PC-9 (cell line): ENCODE measurements at regions not wholly inside any gene's neighbourhood (a gene's known extent, or its start where the extent isn't known, plus 50 kb on each side); places are given as distances from the start of the nearest gene placed in this dataset.

ENCODE experiments used
- BruUV-seq: library from RNA; stranded (reverse); fragments of 400-500 nt; replicated peaks from 2 replicates; lab custom pipeline; 2021; lab: Mats Ljungman, UMichigan
- CTCF ChIA-PET: fragments of 300-600 bp; sonication (Branson Sonifier 250); formaldehyde crosslinking; loops from one replicate; lab custom pipeline; 2022; ENCODE audit warnings: antibody characterized with exemption; lab: Charles Lee
- POLR2A ChIA-PET: fragments of 300-600 bp; sonication (Branson Sonifier 250); formaldehyde crosslinking; loops from one replicate; lab custom pipeline; 2022; ENCODE audit warnings: antibody characterized with exemption; ENCODE audit not compliant: unreplicated experiment; lab: Charles Lee
- DNase-seq, 2 experiments: peaks; one replicate each; pipeline versions ENCODE4 v3.0.0 to v3.0.0-alpha.2; 2015 to 2022; ENCODE audit warnings: mixed read lengths in 1 of 2
- H2AFZ ChIP-seq: fragments of 200-600 bp; sonication (generic); 2 replicates; pipeline ENCODE4 v1.8.1; 2017; ENCODE audit warnings: antibody characterized with exemption
- H3F3A ChIP-seq: fragments of 200-600 bp; sonication (generic); 2 replicates; pipeline ENCODE4 v1.8.1; 2017; ENCODE audit warnings: antibody characterized with exemption, mild to moderate bottlenecking, low read depth; ENCODE audit not compliant: insufficient read depth
- H3K27ac ChIP-seq: fragments of 200-600 bp; sonication (generic); 2 replicates; pipeline ENCODE4 v1.6.1; 2016; ENCODE audit warnings: mixed run types
- H3K27me3 ChIP-seq: fragments of 200-600 bp; sonication (generic); 2 replicates; pipeline ENCODE4 v1.6.1; 2016; ENCODE audit warnings: low read depth, mixed run types; ENCODE audit not compliant: insufficient read depth
- H3K36me3 ChIP-seq: fragments of 200-600 bp; sonication (generic); 2 replicates; pipeline ENCODE4 v1.6.1; 2016; ENCODE audit warnings: low read depth, mixed run types
- H3K4me1 ChIP-seq: fragments of 200-600 bp; sonication (generic); replicated peaks from 2 replicates; pipeline ENCODE4 v1.6.1; 2016; ENCODE audit warnings: mixed run types; ENCODE audit not compliant: insufficient read depth
- H3K4me2 ChIP-seq: fragments of 200-600 bp; sonication (generic); 2 replicates; pipeline ENCODE4 v1.6.1; 2017; ENCODE audit warnings: mixed run types
- H3K4me3 ChIP-seq: fragments of 200-600 bp; sonication (generic); 2 replicates; pipeline ENCODE4 v1.6.1; 2016; ENCODE audit warnings: mixed run types
- H3K79me2 ChIP-seq: fragments of 200-600 bp; sonication (generic); 2 replicates; pipeline ENCODE4 v1.6.1; 2017; ENCODE audit warnings: low read depth, mixed run types
- H3K9me2 ChIP-seq: fragments of 200-600 bp; sonication (generic); 2 replicates; pipeline ENCODE4 v1.8.1; 2017; ENCODE audit warnings: mild to moderate bottlenecking; ENCODE audit not compliant: insufficient read depth
- H3K9me3 ChIP-seq: fragments of 200-600 bp; sonication (generic); 2 replicates; pipeline ENCODE4 v1.8.1; 2016; ENCODE audit warnings: low read depth; ENCODE audit not compliant: insufficient read depth
- H4K20me1 ChIP-seq: fragments of 200-600 bp; sonication (generic); 2 replicates; pipeline ENCODE4 v1.8.1; 2017; ENCODE audit not compliant: insufficient read depth
- CTCF ChIP-seq: fragments of 200-600 bp; sonication (generic); conservative IDR thresholded peaks from 2 replicates; pipeline ENCODE4 v1.6.1; 2017; ENCODE audit warnings: mixed run types, antibody characterized with exemption, mild to moderate bottlenecking, moderate library complexity
- EZH2 ChIP-seq: fragments of 200-600 bp; sonication (generic); IDR thresholded peaks from 2 replicates; pipeline ENCODE4 v1.8.0; 2017; ENCODE audit warnings: antibody characterized with exemption, low read depth
- intact Hi-C: fragments of 100-400 bp; cut with micrococcal nuclease; formaldehyde crosslinking; loops from one replicate; pipeline ENCODE4 v1.10.0; 2022; ENCODE audit not compliant: unreplicated experiment

GRCh38 chr3:78285032-78285728, 1245.3 kb downstream of the ROBO2 start:
- Histone ChIP-seq H4K20me1 (no peaks in the 10 kb centered on the region), H3K4me2 (no peak overlapping the region), H3F3A (no peaks in the 10 kb centered on the region), H2AFZ (no peak overlapping the region), H3K9me2 (no peaks in the 10 kb centered on the region), H3K79me2 (no peaks in the 10 kb centered on the region), H3K36me3 (no peaks in the 10 kb centered on the region), H3K9me3 (no peaks in the 10 kb centered on the region), H3K27ac (no peak overlapping the region), H3K4me1 (no peaks in the 10 kb centered on the region), H3K4me3 (no peak overlapping the region), H3K27me3 (no peaks in the 10 kb centered on the region)
- ChIA-PET POLR2A (no interaction called here), CTCF (no interaction called here)
- no peak for TF ChIP-seq EZH2
- TF ChIP-seq CTCF = no peak
- BruUV-seq = no TSS peak
- DNase-seq = no peak
- intact Hi-C loops = no loop called here

GRCh38 chr3:78287085-78287484, 1247.2 kb downstream of the ROBO2 start:
- H3K27me3 ChIP-seq = no peaks in the 10 kb centered on the region
- no peak for DNase-seq
- BruUV-seq = no TSS peak
- ChIA-PET CTCF (no interaction called here), POLR2A (no interaction called here)
- no peaks in the 10 kb centered on the region for H3K36me3 ChIP-seq
- intact Hi-C loops = no loop called here
- H3K4me2 ChIP-seq = no peak overlapping the region
- TF ChIP-seq EZH2 (no peak), CTCF (no peak)
- H3K79me2 ChIP-seq = no peaks in the 10 kb centered on the region
- no peaks in the 10 kb centered on the region for H3K4me1 ChIP-seq
- no peaks in the 10 kb centered on the region for H3K9me2 ChIP-seq
- H3K27ac ChIP-seq = no peak overlapping the region
- no peaks in the 10 kb centered on the region for H3F3A ChIP-seq
- no peaks in the 10 kb centered on the region for H4K20me1 ChIP-seq
- H3K4me3 ChIP-seq = no peak overlapping the region
- H2AFZ ChIP-seq = no peak overlapping the region
- H3K9me3 ChIP-seq = no peaks in the 10 kb centered on the region

GRCh38 chr3:78293284-78293683, 1253.4 kb downstream of the ROBO2 start:
- DNase-seq = no peak
- H3K27ac ChIP-seq = no peak overlapping the region
- H3K9me3 ChIP-seq = no peaks in the 10 kb centered on the region
- H3K27me3 ChIP-seq = no peaks in the 10 kb centered on the region
- no peaks in the 10 kb centered on the region for H3K79me2 ChIP-seq
- POLR2A ChIA-PET = no interaction called here
- H3K9me2 ChIP-seq = no peaks in the 10 kb centered on the region
- H3K36me3 ChIP-seq = no peaks in the 10 kb centered on the region
- intact Hi-C loops = no loop called here
- CTCF ChIA-PET = no interaction called here
- H4K20me1 ChIP-seq = no peaks in the 10 kb centered on the region
- BruUV-seq = no TSS peak
- H3K4me2 ChIP-seq = no peak overlapping the region
- no peak overlapping the region for H3K4me3 ChIP-seq
- no peaks in the 10 kb centered on the region for H3F3A ChIP-seq
- H3K4me1 ChIP-seq = no peaks in the 10 kb centered on the region
- TF ChIP-seq EZH2 = no peak
- no peak for TF ChIP-seq CTCF
- no peak overlapping the region for H2AFZ ChIP-seq
